Cardiac muscle cell (in vitro differentiated cells and primary cell): ENCODE measurements at regions not wholly inside any gene's neighbourhood (a gene's known extent, or its start where the extent isn't known, plus 50 kb on each side); places are given as distances from the start of the nearest gene placed in this dataset.

Experiments used
- DNase-seq, 2 donors: peaks; one replicate each; pipeline versions ENCODE4 v3.0.0 to v3.0.0-alpha.2; 2010 to 2017; ENCODE audit warnings: low read depth in 1 of 2, low spot score in 1 of 2
- H3K27ac ChIP-seq: fragments of 200-600 bp; sonication (generic); 2 replicates; pipeline ENCODE4 v1.5.1; 2016
- H3K27me3 ChIP-seq: fragments of 200-600 bp; sonication (generic); 2 replicates; pipeline ENCODE4 v1.6.0; 2016; ENCODE audit warnings: control low read depth
- H3K36me3 ChIP-seq: fragments of 200-600 bp; sonication (generic); 2 replicates; pipeline ENCODE4 v1.5.1; 2016; ENCODE audit warnings: control low read depth
- H3K4me1 ChIP-seq: fragments of 200-600 bp; sonication (generic); 2 replicates; pipeline ENCODE4 v1.8.1; 2017; ENCODE audit warnings: low read depth, mild to moderate bottlenecking, mixed run types
- H3K4me3 ChIP-seq: fragments of 200-600 bp; sonication (generic); 2 replicates; pipeline ENCODE4 v1.5.1; 2016; ENCODE audit warnings: mild to moderate bottlenecking
- H3K9me3 ChIP-seq: fragments of 200-600 bp; sonication (generic); 2 replicates; pipeline ENCODE4 v1.5.1; 2017; ENCODE audit warnings: low read depth, mild to moderate bottlenecking, control low read depth
- CTCF ChIP-seq: IDR thresholded peaks from 2 replicates; pipeline ENCODE4 v1.5.1; 2012; ENCODE audit warnings: low read depth, mild to moderate bottlenecking, low read length

GRCh38 chr2:6635296-6635695, 230.4 kb downstream of the CMPK2 start:
- DNase-seq, result no peak
- TF ChIP-seq CTCF, result no peak
- Histone ChIP-seq H3K4me1 (peaks cover 8% of the 10 kb centered on the region), H3K27me3 (no peaks in the 10 kb centered on the region), H3K36me3 (no peaks in the 10 kb centered on the region), H3K27ac (no peak overlapping the region), H3K9me3 (no peaks in the 10 kb centered on the region), H3K4me3 (no peak overlapping the region)

- TF ChIP-seq CTCF, result no peak
- peaks cover 8% of the 10 kb centered on the region for H3K4me1 ChIP-seq
- no peak overlapping the region for H3K4me3 ChIP-seq
- H3K27ac ChIP-seq, result no peak overlapping the region
- no peaks in the 10 kb centered on the region for H3K9me3 ChIP-seq
- no peaks in the 10 kb centered on the region for H3K27me3 ChIP-seq
- no peak for DNase-seq
- H3K36me3 ChIP-seq, result no peaks in the 10 kb centered on the region
Observed at GRCh38 chr2:6637330-6637729, 228.4 kb downstream of the CMPK2 start.

- peaks cover 8% of the 10 kb centered on the region for H3K4me1 ChIP-seq
- H3K9me3 ChIP-seq, result no peaks in the 10 kb centered on the region
- no peak overlapping the region for H3K27ac ChIP-seq
- peak in 1 of 2 donors; percentile 13 for DNase-seq
- H3K36me3 ChIP-seq, result no peaks in the 10 kb centered on the region
- TF ChIP-seq CTCF, result no peak
- H3K4me3 ChIP-seq, result no peak overlapping the region
- no peaks in the 10 kb centered on the region for H3K27me3 ChIP-seq
Observed at GRCh38 chr2:6639929-6640620, 225.6 kb downstream of the CMPK2 start.

GRCh38 chr2:6640621-6641015, 225.1 kb downstream of the CMPK2 start:
- H3K27me3 ChIP-seq, result no peaks in the 10 kb centered on the region
- H3K4me3 ChIP-seq, result no peak overlapping the region
- no peak for TF ChIP-seq CTCF
- peaks cover 8% of the 10 kb centered on the region for H3K4me1 ChIP-seq
- DNase-seq, result no peak
- H3K9me3 ChIP-seq, result no peaks in the 10 kb centered on the region
- H3K27ac ChIP-seq, result no peak overlapping the region
- H3K36me3 ChIP-seq, result no peaks in the 10 kb centered on the region

- no peak overlapping the region for H3K4me3 ChIP-seq
- H3K36me3 ChIP-seq, result no peaks in the 10 kb centered on the region
- no peak for DNase-seq
- no peaks in the 10 kb centered on the region for H3K27me3 ChIP-seq
- TF ChIP-seq CTCF, result no peak
- H3K4me1 ChIP-seq, result peaks cover 8% of the 10 kb centered on the region
- no peak overlapping the region for H3K27ac ChIP-seq
- H3K9me3 ChIP-seq, result no peaks in the 10 kb centered on the region
Observed at GRCh38 chr2:6641956-6642355, 223.8 kb downstream of the CMPK2 start.
